Endothelial cell of umbilical vein (primary cell): ENCODE measurements at regions not wholly inside any gene's neighbourhood (a gene's known extent, or its start where the extent isn't known, plus 50 kb on each side); places are given as distances from the start of the nearest gene placed in this dataset.

Experiments used
- BruUV-seq: library from RNA; stranded (reverse); fragments of 400-500 nt; replicated peaks from 2 replicates; lab custom pipeline; 2021; lab: Mats Ljungman, UMichigan
- CTCF ChIA-PET: fragments of 300-600, 350-600 bp; sonication (Branson Sonifier 250); formaldehyde crosslinking; loops from one replicate; lab custom pipeline; 2021; ENCODE audit warnings: antibody characterized with exemption, inconsistent platforms; lab: Charles Lee
- POLR2A ChIA-PET: fragments of 300-600, 350-600 bp; sonication (Branson Sonifier 250); formaldehyde crosslinking; loops from one replicate; lab custom pipeline; 2021; ENCODE audit warnings: antibody characterized with exemption, inconsistent platforms; lab: Charles Lee
- DNase-seq: peaks from one replicate; pipeline ENCODE4 v3.0.0-alpha.2; 2011; ENCODE audit warnings: low read depth, low spot score
- FAIRE-seq: peaks from 2 replicates; lab custom pipeline; 2011; peaks lifted over from hg19 to GRCh38; lab: Jason Lieb, UNC
- H2AFZ ChIP-seq: 2 replicates; pipeline ENCODE4 v1.6.0; 2012; ENCODE audit warnings: low read depth, low read length, control low read depth, inconsistent platforms
- H3K27ac ChIP-seq: 2 replicates; pipeline ENCODE4 v1.5.1; 2011; ENCODE audit warnings: low read depth, mild to moderate bottlenecking, control low read depth, low read length, moderate library complexity; ENCODE audit not compliant: insufficient read depth
- H3K27me3 ChIP-seq, 2 experiments: 2 replicates each; pipeline versions ENCODE4 v1.6.0 to v1.6.1; 2011; ENCODE audit warnings: low read length in 2 of 2, mixed read lengths in 1 of 2; ENCODE audit not compliant: control insufficient read depth in 2 of 2, insufficient read depth in 2 of 2
- H3K36me3 ChIP-seq, 2 experiments: 2 replicates in 1 of 2; 3 replicates in 1 of 2; pipeline ENCODE4 v1.5.1; 2011; ENCODE audit warnings: low read length in 2 of 2, mild to moderate bottlenecking in 1 of 2, moderate library complexity in 1 of 2; ENCODE audit not compliant: control insufficient read depth in 2 of 2, insufficient read depth in 2 of 2; ENCODE audit errors: extremely low read depth in 1 of 2
- H3K4me1 ChIP-seq: 3 replicates; pipeline ENCODE4 v1.5.1; 2011; ENCODE audit warnings: mild to moderate bottlenecking, low read length; ENCODE audit not compliant: control insufficient read depth, insufficient read depth; ENCODE audit errors: extremely low read depth
- H3K4me2 ChIP-seq: 2 replicates; pipeline ENCODE4 v1.6.1; 2011; ENCODE audit warnings: low read length, control low read depth, mixed read lengths; ENCODE audit not compliant: insufficient read depth
- H3K4me3 ChIP-seq, 3 experiments: fragments of 200-600 bp in 1 of 3; sonication (generic), shearing (Covaris generic) in 1 of 3; replicated peaks in 1 of 3; 2 replicates each; pipeline ENCODE4 v1.5.1; 2011 to 2016; ENCODE audit warnings: control low read depth in 3 of 3, low read length in 3 of 3, mild to moderate bottlenecking in 2 of 3, inconsistent platforms in 1 of 3, low read depth in 1 of 3, moderate library complexity in 1 of 3; ENCODE audit not compliant: insufficient read depth in 1 of 3
- H3K79me2 ChIP-seq: 2 replicates; pipeline ENCODE4 v1.6.0; 2012; ENCODE audit warnings: low read length, inconsistent platforms; ENCODE audit not compliant: control insufficient read depth, insufficient read depth
- H3K9ac ChIP-seq: replicated peaks from 2 replicates; pipeline ENCODE3; 2011; ENCODE audit warnings: low read length, control low read depth; ENCODE audit not compliant: insufficient read depth; ENCODE audit errors: extremely low read depth
- H3K9me1 ChIP-seq: replicated peaks from 3 replicates; pipeline ENCODE4 v1.6.0; 2011; ENCODE audit warnings: mild to moderate bottlenecking, low read length; ENCODE audit not compliant: control insufficient read depth, insufficient read depth; ENCODE audit errors: extremely low read depth
- H3K9me3 ChIP-seq: replicated peaks from 2 replicates; pipeline ENCODE4 v1.5.1; 2012; ENCODE audit warnings: low read length, inconsistent platforms; ENCODE audit not compliant: control insufficient read depth, insufficient read depth
- H4K20me1 ChIP-seq: replicated peaks from 2 replicates; pipeline ENCODE3; 2011; ENCODE audit warnings: mild to moderate bottlenecking, low read length; ENCODE audit not compliant: control insufficient read depth, insufficient read depth; ENCODE audit errors: extremely low read depth
- EZH2 ChIP-seq: IDR thresholded peaks from 2 replicates; pipeline ENCODE4 v1.6.1; 2012; ENCODE audit warnings: borderline replicate concordance, low read depth, mild to moderate bottlenecking, moderate library complexity, low read length, inconsistent platforms; ENCODE audit not compliant: severe bottlenecking
- FOS ChIP-seq: IDR thresholded peaks from 2 replicates; pipeline ENCODE4 v1.6.1; 2011; ENCODE audit warnings: mild to moderate bottlenecking, low read length, moderate library complexity, borderline replicate concordance; ENCODE audit not compliant: insufficient read depth
- GATA2 ChIP-seq: IDR thresholded peaks from 2 replicates; pipeline ENCODE4 v1.7.0; 2011; ENCODE audit warnings: low read depth, mild to moderate bottlenecking, moderate library complexity, mixed read lengths, low read length; ENCODE audit not compliant: insufficient read length, insufficient read depth
- JUN ChIP-seq: IDR thresholded peaks from 2 replicates; pipeline ENCODE4 v1.6.1; 2011; ENCODE audit warnings: borderline replicate concordance, low read depth; ENCODE audit not compliant: insufficient read length, insufficient read depth
- MYC ChIP-seq: IDR thresholded peaks from one replicate; pipeline ENCODE4 v1.6.1; 2011; ENCODE audit warnings: mild to moderate bottlenecking, low read depth, low read length
- POLR2A ChIP-seq: IDR thresholded peaks from 2 replicates; pipeline ENCODE4 v1.6.1; 2012; ENCODE audit warnings: low read depth, mild to moderate bottlenecking, control low read depth, low read length
- POLR2AphosphoS5 ChIP-seq: IDR thresholded peaks from 2 replicates; pipeline ENCODE4 v1.6.1; 2012; ENCODE audit warnings: low read depth, mild to moderate bottlenecking, control low read depth, low read length, moderate library complexity; ENCODE audit not compliant: insufficient read depth
- dilution Hi-C: fragments of 300-500 bp; cut with MboI; formaldehyde crosslinking; loops from one replicate; pipeline ENCODE4 v1.15.0; 2019; ENCODE audit warnings: low sequenced_read_pairs; ENCODE audit not compliant: extremely low pct_ligation_motif_present
- intact Hi-C: fragments of 100-400 bp; cut with micrococcal nuclease; formaldehyde crosslinking; loops from one replicate; pipeline ENCODE4 v1.10.0; 2022
- TF ChIP-seq, protein P1 (sequence below), 2 donors: IDR thresholded peaks; 1 replicate in 1 of 2; 2 replicates in 1 of 2; pipeline ENCODE4 v1.5.1; 2011; ENCODE audit warnings: low read length in 2 of 2, mild to moderate bottlenecking in 2 of 2, moderate library complexity in 2 of 2, control low read depth in 1 of 2, inconsistent platforms in 1 of 2, low read depth in 1 of 2; ENCODE audit not compliant: insufficient read depth in 1 of 2; ENCODE audit errors: extremely low read depth in 1 of 2
- TF ChIP-seq, protein P2 (sequence below): IDR thresholded peaks from 2 replicates; pipeline ENCODE4 v1.6.1; 2011; ENCODE audit not compliant: insufficient read depth, insufficient read length

DNA sequence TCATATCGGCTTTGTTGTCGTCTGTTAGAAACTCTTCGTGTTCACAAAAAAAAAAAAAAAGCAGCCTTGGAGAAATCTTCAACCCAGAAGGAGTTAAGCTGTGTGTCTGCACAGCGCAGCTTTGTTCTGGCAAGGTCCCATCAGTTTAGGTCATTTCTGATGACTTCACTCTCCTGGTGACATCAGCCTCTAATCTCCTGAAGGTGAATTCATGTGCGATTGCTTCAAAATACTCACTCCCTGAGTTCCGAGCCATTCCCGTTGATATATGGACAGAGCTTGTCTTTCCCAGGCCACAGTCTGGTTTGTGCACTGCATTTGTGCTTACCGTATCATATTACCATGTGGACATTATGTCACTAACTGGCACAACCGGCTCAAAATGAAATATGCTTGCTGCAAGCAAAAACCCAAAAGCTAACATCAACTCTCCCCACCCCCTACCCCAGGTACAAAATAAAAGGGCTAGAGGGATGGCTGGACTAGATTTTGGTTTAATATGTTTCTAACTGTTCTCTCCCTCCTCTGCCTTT is 342.4 kb downstream of the KCNRG start:
- Histone ChIP-seq H3K4me1 (no peaks in the 10 kb centered on the region), H3K4me3 (no peak overlapping the region), H4K20me1 (no peaks in the 10 kb centered on the region), H3K9me3 (no peaks in the 10 kb centered on the region), H3K27ac (no peak overlapping the region), H3K9me1 (no peaks in the 10 kb centered on the region), H3K4me2 (no peak overlapping the region), H3K9ac (no peak overlapping the region), H3K36me3 (no peaks in the 10 kb centered on the region), H3K27me3 (no peaks in the 10 kb centered on the region), H3K79me2 (no peaks in the 10 kb centered on the region), H2AFZ (no peak overlapping the region)
- dilution Hi-C loops, result no loop called here
- TF ChIP-seq POLR2A, result no peak
- no peak for TF ChIP-seq JUN
- TF ChIP-seq, protein P1, sequence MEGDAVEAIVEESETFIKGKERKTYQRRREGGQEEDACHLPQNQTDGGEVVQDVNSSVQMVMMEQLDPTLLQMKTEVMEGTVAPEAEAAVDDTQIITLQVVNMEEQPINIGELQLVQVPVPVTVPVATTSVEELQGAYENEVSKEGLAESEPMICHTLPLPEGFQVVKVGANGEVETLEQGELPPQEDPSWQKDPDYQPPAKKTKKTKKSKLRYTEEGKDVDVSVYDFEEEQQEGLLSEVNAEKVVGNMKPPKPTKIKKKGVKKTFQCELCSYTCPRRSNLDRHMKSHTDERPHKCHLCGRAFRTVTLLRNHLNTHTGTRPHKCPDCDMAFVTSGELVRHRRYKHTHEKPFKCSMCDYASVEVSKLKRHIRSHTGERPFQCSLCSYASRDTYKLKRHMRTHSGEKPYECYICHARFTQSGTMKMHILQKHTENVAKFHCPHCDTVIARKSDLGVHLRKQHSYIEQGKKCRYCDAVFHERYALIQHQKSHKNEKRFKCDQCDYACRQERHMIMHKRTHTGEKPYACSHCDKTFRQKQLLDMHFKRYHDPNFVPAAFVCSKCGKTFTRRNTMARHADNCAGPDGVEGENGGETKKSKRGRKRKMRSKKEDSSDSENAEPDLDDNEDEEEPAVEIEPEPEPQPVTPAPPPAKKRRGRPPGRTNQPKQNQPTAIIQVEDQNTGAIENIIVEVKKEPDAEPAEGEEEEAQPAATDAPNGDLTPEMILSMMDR (IDR thresholded peaks at IDR 0.05; ENCODE audit: extremely low read depth in 1 of 2, insufficient read depth in 1 of 2, low read depth in 1 of 2, low read length in 2 of 2), result no peak
- no peak for TF ChIP-seq GATA2
- no peak for TF ChIP-seq POLR2AphosphoS5
- no peak for TF ChIP-seq MYC
- TF ChIP-seq, protein P2, sequence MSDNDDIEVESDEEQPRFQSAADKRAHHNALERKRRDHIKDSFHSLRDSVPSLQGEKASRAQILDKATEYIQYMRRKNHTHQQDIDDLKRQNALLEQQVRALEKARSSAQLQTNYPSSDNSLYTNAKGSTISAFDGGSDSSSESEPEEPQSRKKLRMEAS, result no peak
- TF ChIP-seq EZH2, result no peak
- no peak for TF ChIP-seq FOS
- CTCF ChIA-PET, result interaction anchor here (0.7 kb wide), 1 partner anchor 1548 kb away, joined by 3 read pairs; no protein-coding TSS in a partner anchor
- no TSS peak for BruUV-seq
- intact Hi-C loops, result no loop called here
- no peak for FAIRE-seq
- POLR2A ChIA-PET, result no interaction called here
- DNase-seq, result peak; percentile 27
